ENCODE measurements at regions not wholly inside any gene's neighbourhood (a gene's known extent, or its start where the extent isn't known, plus 50 kb on each side); places are given as distances from the start of the nearest gene placed in this dataset.

DNA sequence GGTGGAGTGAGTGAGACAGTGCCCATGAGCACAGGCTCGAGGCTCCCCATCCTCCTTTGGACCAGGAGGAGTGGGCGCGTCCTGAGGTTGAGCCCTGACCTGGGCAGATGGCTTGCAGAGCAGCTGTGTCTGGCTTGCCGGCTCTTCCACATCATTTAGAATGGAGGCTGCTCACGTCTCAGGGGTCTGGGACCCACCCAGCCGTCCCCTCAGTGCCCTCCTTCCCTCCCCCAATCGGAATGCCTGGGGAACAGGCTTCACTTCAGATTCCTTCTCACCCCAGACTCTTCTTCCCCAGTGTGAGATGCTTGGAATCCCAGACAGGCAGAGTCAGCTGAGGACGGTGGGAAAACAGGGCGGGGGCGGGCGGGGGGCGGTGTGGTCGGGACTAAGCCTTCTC, 968.6 kb upstream of the ZNF722 start:
- DNase-seq (ENCODE audit: extremely low read depth in 1 of 4, low spot score in 3 of 4), result no peak
- CTCF ChIA-PET (ENCODE audit: low intra/inter-chr PET ratio), result no interaction called here
- Histone ChIP-seq H3K4me1 (replicated peaks in 1 of 2; ENCODE audit: control insufficient read depth in 2 of 2, insufficient read depth in 2 of 2, low read length in 2 of 2) (no peaks in the 10 kb centered on the region), H3K9me3 (replicated peaks; ENCODE audit: control insufficient read depth, insufficient read depth, low read depth, low read length) (peaks cover 4% of the 10 kb centered on the region; the same call in 1 of the 2 replicates), H3K36me3 (ENCODE audit: control insufficient read depth, insufficient read depth, low read length) (no peaks in the 10 kb centered on the region), H3K79me2 (ENCODE audit: control insufficient read depth, insufficient read depth, low read length) (no peaks in the 10 kb centered on the region), H3K9me1 (ENCODE audit: control insufficient read depth, insufficient read depth, low read length) (no peaks in the 10 kb centered on the region), H3K4me2 (ENCODE audit: insufficient read depth, low read length) (no peak overlapping the region), H4K20me1 (replicated peaks; ENCODE audit: control insufficient read depth, insufficient read depth, low read length) (no peaks in the 10 kb centered on the region), H3K27me3 (ENCODE audit: control insufficient read depth in 2 of 2, insufficient read depth in 2 of 2, low read length in 2 of 2) (no peaks in the 10 kb centered on the region), H3K4me3 (no peak overlapping the region), H3K9ac (ENCODE audit: insufficient read depth in 1 of 2, low read depth in 2 of 2, low read length in 2 of 2) (no peak overlapping the region), H3K27ac (ENCODE audit: extremely low read depth, low read depth, low read length) (no peak overlapping the region), H2AFZ (ENCODE audit: low read depth, low read length) (no peak overlapping the region)
- intact Hi-C loops (cut with micrococcal nuclease), result no loop called here
- TF ChIP-seq ZNF282 (CRISPR knock-in tag; IDR thresholded peaks at IDR 0.05) (no peak), HDAC2 (IDR thresholded peaks at IDR 0.05) (no peak), ZNF586 (CRISPR knock-in tag; conservative IDR thresholded peaks at IDR 0.05) (no peak), ZNF212 (CRISPR knock-in tag; IDR thresholded peaks at IDR 0.05) (no peak)
- TF ChIP-seq, protein P1, sequence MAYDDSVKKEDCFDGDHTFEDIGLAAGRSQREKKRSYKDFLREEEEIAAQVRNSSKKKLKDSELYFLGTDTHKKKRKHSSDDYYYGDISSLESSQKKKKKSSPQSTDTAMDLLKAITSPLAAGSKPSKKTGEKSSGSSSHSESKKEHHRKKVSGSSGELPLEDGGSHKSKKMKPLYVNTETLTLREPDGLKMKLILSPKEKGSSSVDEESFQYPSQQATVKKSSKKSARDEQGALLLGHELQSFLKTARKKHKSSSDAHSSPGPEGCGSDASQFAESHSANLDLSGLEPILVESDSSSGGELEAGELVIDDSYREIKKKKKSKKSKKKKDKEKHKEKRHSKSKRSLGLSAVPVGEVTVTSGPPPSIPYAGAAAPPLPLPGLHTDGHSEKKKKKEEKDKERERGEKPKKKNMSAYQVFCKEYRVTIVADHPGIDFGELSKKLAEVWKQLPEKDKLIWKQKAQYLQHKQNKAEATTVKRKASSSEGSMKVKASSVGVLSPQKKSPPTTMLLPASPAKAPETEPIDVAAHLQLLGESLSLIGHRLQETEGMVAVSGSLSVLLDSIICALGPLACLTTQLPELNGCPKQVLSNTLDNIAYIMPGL (CRISPR knock-in tag; IDR thresholded peaks at IDR 0.05), result no peak
- TF ChIP-seq, protein P2, sequence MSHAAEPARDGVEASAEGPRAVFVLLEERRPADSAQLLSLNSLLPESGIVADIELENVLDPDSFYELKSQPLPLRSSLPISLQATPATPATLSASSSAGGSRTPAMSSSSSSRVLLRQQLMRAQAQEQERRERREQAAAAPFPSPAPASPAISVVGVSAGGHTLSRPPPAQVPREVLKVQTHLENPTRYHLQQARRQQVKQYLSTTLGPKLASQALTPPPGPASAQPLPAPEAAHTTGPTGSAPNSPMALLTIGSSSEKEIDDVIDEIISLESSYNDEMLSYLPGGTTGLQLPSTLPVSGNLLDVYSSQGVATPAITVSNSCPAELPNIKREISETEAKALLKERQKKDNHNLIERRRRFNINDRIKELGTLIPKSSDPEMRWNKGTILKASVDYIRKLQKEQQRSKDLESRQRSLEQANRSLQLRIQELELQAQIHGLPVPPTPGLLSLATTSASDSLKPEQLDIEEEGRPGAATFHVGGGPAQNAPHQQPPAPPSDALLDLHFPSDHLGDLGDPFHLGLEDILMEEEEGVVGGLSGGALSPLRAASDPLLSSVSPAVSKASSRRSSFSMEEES (CRISPR knock-in tag; IDR thresholded peaks at IDR 0.05), result no peak
- TF ChIP-seq, protein P3, sequence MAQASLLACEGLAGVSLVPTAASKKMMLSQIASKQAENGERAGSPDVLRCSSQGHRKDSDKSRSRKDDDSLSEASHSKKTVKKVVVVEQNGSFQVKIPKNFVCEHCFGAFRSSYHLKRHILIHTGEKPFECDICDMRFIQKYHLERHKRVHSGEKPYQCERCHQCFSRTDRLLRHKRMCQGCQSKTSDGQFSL (CRISPR knock-in tag; IDR thresholded peaks at IDR 0.05), result no peak
- TF ChIP-seq, protein P3 (tag; IDR thresholded peaks at IDR 0.05), result no peak
- TF ChIP-seq, protein P4, sequence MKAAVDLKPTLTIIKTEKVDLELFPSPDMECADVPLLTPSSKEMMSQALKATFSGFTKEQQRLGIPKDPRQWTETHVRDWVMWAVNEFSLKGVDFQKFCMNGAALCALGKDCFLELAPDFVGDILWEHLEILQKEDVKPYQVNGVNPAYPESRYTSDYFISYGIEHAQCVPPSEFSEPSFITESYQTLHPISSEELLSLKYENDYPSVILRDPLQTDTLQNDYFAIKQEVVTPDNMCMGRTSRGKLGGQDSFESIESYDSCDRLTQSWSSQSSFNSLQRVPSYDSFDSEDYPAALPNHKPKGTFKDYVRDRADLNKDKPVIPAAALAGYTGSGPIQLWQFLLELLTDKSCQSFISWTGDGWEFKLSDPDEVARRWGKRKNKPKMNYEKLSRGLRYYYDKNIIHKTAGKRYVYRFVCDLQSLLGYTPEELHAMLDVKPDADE (conservative IDR thresholded peaks at IDR 0.05; ENCODE audit: control insufficient read depth, low read depth, low read length), result no peak
- TF ChIP-seq, protein P5, sequence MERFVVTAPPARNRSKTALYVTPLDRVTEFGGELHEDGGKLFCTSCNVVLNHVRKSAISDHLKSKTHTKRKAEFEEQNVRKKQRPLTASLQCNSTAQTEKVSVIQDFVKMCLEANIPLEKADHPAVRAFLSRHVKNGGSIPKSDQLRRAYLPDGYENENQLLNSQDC (CRISPR knock-in tag; IDR thresholded peaks at IDR 0.05), result no peak
- in situ Hi-C loops (cut with MboI), result no loop called here
- no peak for FAIRE-seq
- no peak for ATAC-seq
- POLR2A ChIA-PET, result interaction anchor here (0.6 kb wide), 1 partner anchor 495 kb away, joined by 3 read pairs; no protein-coding TSS in a partner anchor
- 5% methylated on average over 9 of the region's 13 CpGs for WGBS (ENCODE audit: insufficient coverage, low coverage, missing lambda C conversion rate)
- BruUV-seq (replicated peaks), result no TSS peak
